Left ventricle myocardium inferior (tissue), 1 donor: ENCODE measurements at regions not wholly inside any gene's neighbourhood (a gene's known extent, or its start where the extent isn't known, plus 50 kb on each side); places are given as distances from the start of the nearest gene placed in this dataset.
A peak's percentile ranks its signal among the peaks of the same experiment; 100 is the strongest.
"Not testable (repeated sequence)": the region's sequence is repeated elsewhere in the genome, so short reads cannot be mapped to it uniquely, and the experiment has no call there.

Experiments used
- DNase-seq: peaks from one replicate; pipeline ENCODE4 v3.0.0-alpha.2; 2020
- H3K27ac ChIP-seq: fragments of 200-600 bp; replicated peaks from 2 replicates; pipeline ENCODE4 v1.8.0; 2021
- H3K27me3 ChIP-seq: fragments of 200-600 bp; 2 replicates; pipeline ENCODE4 v1.8.0; 2021; ENCODE audit warnings: low read depth
- H3K36me3 ChIP-seq: fragments of 200-600 bp; 2 replicates; pipeline ENCODE4 v1.8.0; 2021
- H3K4me1 ChIP-seq: fragments of 200-600 bp; 2 replicates; pipeline ENCODE4 v1.8.0; 2021
- H3K4me3 ChIP-seq: fragments of 200-600 bp; 2 replicates; pipeline ENCODE4 v1.8.0; 2021; ENCODE audit warnings: mild to moderate bottlenecking, moderate library complexity
- H3K9me3 ChIP-seq: fragments of 200-600 bp; replicated peaks from 2 replicates; pipeline ENCODE4 v1.8.0; 2021
- intact Hi-C: fragments of 100-400 bp; cut with micrococcal nuclease; formaldehyde crosslinking; loops from one replicate; pipeline ENCODE4 v1.11.0; 2022
- TF ChIP-seq, protein P1 (sequence below): fragments of 200-600 bp; IDR thresholded peaks from 2 replicates; pipeline ENCODE4 v1.8.0; 2021; ENCODE audit warnings: antibody characterized with exemption, mild to moderate bottlenecking, borderline replicate concordance
- donor health status: DM: no; HTN: yes; CAD: no; lungs with severe emphysema.

- Histone ChIP-seq H3K4me3 (no peak overlapping the region), H3K27me3 (no peaks in the 10 kb centered on the region), H3K4me1 (no peaks in the 10 kb centered on the region), H3K27ac (no peak overlapping the region), H3K36me3 (no peaks in the 10 kb centered on the region), H3K9me3 (peaks cover 5% of the 10 kb centered on the region)
- TF ChIP-seq, protein P1, sequence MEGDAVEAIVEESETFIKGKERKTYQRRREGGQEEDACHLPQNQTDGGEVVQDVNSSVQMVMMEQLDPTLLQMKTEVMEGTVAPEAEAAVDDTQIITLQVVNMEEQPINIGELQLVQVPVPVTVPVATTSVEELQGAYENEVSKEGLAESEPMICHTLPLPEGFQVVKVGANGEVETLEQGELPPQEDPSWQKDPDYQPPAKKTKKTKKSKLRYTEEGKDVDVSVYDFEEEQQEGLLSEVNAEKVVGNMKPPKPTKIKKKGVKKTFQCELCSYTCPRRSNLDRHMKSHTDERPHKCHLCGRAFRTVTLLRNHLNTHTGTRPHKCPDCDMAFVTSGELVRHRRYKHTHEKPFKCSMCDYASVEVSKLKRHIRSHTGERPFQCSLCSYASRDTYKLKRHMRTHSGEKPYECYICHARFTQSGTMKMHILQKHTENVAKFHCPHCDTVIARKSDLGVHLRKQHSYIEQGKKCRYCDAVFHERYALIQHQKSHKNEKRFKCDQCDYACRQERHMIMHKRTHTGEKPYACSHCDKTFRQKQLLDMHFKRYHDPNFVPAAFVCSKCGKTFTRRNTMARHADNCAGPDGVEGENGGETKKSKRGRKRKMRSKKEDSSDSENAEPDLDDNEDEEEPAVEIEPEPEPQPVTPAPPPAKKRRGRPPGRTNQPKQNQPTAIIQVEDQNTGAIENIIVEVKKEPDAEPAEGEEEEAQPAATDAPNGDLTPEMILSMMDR = no peak
- no peak for DNase-seq
- intact Hi-C loops = no loop called here
These were observed 341.4 kb upstream of the PRR16 start for GRCh38 chr5:120122703-120123102.

- TF ChIP-seq, protein P1 = no peak
- Histone ChIP-seq H3K9me3 (peaks cover 8% of the 10 kb centered on the region), H3K27me3 (no peaks in the 10 kb centered on the region), H3K4me1 (no peaks in the 10 kb centered on the region), H3K27ac (no peak overlapping the region), H3K4me3 (no peak overlapping the region), H3K36me3 (no peaks in the 10 kb centered on the region)
- intact Hi-C loops = no loop called here
- DNase-seq = no peak
These were observed 340.1 kb upstream of the PRR16 start for GRCh38 chr5:120124031-120124430.

GRCh38 chr5:120124961-120125360 is 339.1 kb upstream of the PRR16 start:
- peak overlapping the region; percentile 54 for H3K27ac ChIP-seq
- intact Hi-C loops = no loop called here
- TF ChIP-seq, protein P1 = no peak

DNA sequence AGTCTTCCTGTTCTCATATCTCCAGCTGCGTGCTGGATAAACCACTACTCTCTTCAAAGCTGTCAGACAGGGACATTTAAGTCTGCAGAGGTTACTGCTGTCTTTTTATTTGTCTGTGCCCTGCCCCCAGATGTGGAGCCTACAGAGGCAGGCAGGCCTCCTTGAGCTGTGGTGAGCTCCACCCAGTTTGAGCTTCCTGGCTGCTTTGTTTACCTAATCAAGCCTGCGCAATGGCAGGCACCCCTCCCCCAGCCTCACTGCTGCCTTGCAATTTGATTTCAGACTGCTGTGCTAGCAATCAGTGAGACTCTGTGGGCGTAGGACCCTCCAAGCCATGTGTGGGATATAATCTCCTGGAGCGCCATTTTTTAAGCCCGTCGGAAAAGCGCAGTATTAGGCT is 331.8 kb upstream of the PRR16 start:
- H3K36me3 ChIP-seq, H3K4me3 ChIP-seq, H3K27me3 ChIP-seq, H3K4me1 ChIP-seq, intact Hi-C loops, DNase-seq, H3K27ac ChIP-seq: not testable (repeated sequence)
- H3K9me3 ChIP-seq = peaks cover 10% of the 10 kb centered on the region

More at GRCh38 chr5:120124961-120125360, 339.1 kb upstream of the PRR16 start:
- no peak for DNase-seq
- Histone ChIP-seq H3K9me3 (peaks cover 7% of the 10 kb centered on the region), H3K36me3 (no peaks in the 10 kb centered on the region), H3K4me3 (no peak overlapping the region), H3K27me3 (no peaks in the 10 kb centered on the region), H3K4me1 (no peaks in the 10 kb centered on the region)

DNA sequence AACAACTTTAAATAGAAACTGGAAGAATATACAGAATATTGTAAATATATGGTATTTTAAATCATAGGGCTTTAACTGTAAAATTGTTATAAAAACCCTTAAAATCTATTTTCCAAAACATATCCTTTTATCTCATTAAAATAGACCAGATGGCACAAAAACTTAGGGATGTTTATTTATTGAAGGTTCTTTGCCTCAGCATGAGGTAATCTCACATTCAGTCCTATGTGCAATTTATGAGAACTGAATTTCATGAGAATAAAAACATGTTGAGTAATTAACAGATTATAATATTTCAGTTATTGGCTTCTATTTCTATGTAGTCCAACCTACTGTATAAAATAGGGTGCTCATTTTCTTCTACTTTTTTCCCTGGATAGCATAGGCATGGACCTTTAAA is 329.2 kb upstream of the PRR16 start:
- Histone ChIP-seq H3K4me3 (no peak overlapping the region), H3K27ac (no peak overlapping the region), H3K27me3 (no peaks in the 10 kb centered on the region), H3K36me3 (no peaks in the 10 kb centered on the region), H3K9me3 (peaks cover 7% of the 10 kb centered on the region), H3K4me1 (peaks cover 9% of the 10 kb centered on the region)
- no peak for DNase-seq
- TF ChIP-seq, protein P1 = no peak
- intact Hi-C loops = no loop called here

GRCh38 chr5:120137582-120137981 is 326.5 kb upstream of the PRR16 start:
- Histone ChIP-seq H3K27ac (no peak overlapping the region), H3K4me1 (peaks cover 9% of the 10 kb centered on the region), H3K4me3 (no peak overlapping the region), H3K9me3 (no peaks in the 10 kb centered on the region), H3K36me3 (no peaks in the 10 kb centered on the region), H3K27me3 (no peaks in the 10 kb centered on the region)
- intact Hi-C loops = no loop called here
- no peak for DNase-seq
- TF ChIP-seq, protein P1 = no peak
